ENCODE measurements at regions not wholly inside any gene's neighbourhood (a gene's known extent, or its start where the extent isn't known, plus 50 kb on each side); places are given as distances from the start of the nearest gene placed in this dataset.
"Not testable (repeated sequence)": the region's sequence is repeated elsewhere in the genome, so short reads cannot be mapped to it uniquely, and the experiment has no call there.

DNA sequence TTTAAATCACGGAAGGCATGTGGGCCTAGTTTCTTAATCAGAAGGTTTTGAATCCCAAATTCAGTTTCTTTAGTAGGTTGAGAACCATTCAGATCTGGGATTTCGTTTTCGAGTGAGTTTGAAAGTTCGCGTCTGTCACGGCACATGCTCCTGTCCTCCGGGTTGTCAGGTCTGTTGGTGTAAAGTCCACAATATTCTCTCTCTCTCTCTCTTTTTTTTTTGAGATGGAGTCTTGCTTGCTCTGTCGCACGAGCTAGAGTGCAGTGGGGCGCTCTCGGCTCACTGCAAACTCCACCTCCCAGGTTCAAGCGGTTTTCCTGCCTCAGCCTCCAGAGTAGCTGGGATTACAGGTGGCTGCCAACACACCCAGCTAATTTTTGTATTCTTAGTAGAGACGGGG lies 4390.6 kb upstream of the TPTE start:
- H3K36me3 ChIP-seq; H3K27me3 ChIP-seq; H3K27ac ChIP-seq; H3K4me1 ChIP-seq; DNase-seq; H3K9me3 ChIP-seq (replicated peaks); H3K4me3 ChIP-seq: not testable (repeated sequence)

DNA sequence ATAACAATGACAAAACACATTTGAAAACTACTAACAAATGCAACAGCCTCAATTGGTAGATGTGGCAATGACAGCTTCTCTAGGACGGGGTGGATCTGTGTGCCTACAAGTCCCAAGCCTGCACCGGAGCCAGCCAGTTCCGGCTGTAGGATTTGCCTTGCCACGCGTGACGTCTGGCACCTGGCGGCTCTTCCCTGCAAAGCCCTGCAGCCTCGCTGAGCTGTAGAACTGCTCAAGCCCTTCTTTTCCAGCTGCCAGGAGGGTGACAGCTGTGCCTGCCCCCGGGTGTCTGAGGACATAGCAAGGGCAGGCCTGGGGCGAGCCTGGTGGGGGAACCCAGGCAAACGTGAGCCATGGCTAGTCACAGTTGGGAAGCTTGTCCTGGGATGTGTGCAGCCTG lies 4388.0 kb upstream of the TPTE start:
- not testable (repeated sequence) for H3K4me1 ChIP-seq; H3K27ac ChIP-seq; H3K27me3 ChIP-seq; DNase-seq; H3K36me3 ChIP-seq; H3K9me3 ChIP-seq (replicated peaks); H3K4me3 ChIP-seq

DNA sequence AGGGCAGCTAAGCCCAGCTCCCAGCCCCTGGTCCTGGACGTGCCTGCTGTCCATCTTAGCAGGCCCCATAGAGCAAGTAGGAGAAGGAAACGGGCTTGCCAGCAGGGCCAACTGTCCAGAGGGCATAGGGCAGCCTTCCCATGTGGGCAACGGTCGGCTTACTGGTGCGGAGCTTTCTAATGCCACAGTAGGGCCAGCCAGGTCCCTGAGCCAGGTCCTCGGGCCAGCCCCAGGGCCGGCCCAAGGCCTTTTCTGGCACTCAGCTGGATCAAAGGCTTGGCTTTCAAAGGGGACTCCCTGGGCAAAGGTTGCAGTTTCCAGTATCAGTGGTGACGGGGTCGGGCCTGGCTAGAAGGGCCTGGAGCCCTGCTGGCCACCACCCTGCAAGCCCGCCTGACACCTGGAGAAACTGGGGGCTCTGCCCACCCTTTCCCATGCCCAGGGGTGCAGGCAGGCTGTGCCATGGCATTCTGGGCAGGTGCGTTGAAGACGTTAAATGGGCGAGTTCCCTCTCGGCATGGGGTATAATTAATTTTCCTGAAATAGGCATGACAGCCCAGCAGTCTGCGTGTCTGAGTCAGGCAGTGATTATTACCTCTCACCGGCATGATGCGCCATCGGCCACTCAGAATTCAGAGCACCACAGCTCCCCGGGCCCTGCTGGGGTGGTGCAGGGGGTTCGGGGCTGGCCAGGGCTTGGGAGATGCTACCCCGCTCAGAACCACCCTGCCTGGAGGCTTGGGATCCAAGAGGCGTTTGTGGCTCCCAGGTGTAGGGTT lies 4387.3 kb upstream of the TPTE start:
- not testable (repeated sequence) for H3K4me1 ChIP-seq; H3K27ac ChIP-seq; DNase-seq; H3K36me3 ChIP-seq; H3K4me3 ChIP-seq; H3K9me3 ChIP-seq (replicated peaks); H3K27me3 ChIP-seq

DNA sequence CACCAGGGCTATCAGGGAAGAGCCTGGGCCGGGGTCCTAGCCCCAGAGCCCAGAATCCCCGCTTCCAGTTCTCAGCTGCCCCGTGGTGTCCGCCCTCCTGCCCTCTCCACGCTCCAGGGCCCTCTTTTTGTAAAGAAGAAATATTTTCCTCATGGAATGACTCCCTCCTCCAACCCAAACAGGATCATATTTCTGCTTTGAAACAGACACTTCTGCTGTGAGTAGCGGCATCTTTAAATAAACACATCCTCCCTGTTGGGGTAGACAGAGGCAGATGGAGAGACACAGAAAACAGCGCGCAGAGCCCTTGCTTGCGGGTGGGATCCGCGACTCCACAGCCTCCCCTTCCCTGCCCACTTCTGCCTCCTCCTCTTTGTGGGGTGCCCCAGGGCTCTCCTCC lies 4384.7 kb upstream of the TPTE start:
- not testable (repeated sequence) for H3K4me3 ChIP-seq; H3K36me3 ChIP-seq; H3K9me3 ChIP-seq (replicated peaks); DNase-seq; H3K27me3 ChIP-seq; H3K4me1 ChIP-seq; H3K27ac ChIP-seq

DNA sequence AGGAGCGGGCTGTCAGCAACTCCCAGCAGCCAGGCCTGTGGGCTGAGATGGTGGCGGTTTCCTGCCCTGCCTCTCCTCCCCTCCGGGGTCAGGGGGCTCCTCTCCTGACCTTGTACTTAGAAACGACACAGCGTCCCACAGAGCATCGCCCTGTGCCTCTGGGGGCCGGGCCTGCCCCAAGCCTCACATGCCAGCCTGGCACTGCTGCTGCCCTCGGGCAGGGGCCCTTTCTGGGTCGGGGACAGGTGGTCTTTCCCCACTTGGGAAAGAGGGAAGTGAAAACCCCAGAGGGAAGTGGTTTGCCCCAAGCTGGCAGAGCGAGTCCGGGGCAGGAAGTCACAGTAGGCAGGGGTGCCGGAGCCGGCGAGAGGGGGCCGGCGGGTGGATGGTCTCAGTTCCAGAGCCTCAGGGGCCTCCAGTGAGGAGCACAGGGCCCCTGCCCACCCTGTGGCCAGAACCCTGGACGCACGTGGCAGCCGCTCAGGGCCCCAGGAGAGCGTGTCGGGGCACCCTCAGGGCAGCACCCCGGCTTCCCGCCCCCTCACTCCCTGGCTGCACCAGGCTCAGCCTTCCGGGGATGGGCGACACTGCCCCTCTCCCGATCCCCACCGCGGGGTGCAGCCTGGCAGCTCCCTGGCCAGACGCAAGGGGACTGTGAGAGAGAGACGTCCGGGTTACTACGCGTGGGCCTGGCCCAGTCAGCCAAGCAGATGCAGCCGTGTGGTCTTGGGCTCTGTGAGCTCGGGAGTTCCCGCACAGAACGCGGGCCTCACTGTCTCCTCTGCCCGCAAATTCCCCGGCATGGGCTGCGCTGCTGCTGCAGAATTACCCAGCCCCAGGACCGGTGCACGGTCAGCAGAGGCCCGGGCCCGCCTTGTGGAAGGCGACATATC lies 4382.9 kb upstream of the TPTE start:
- not testable (repeated sequence) for H3K4me1 ChIP-seq; H3K27ac ChIP-seq; DNase-seq; H3K36me3 ChIP-seq; H3K27me3 ChIP-seq; H3K9me3 ChIP-seq (replicated peaks); H3K4me3 ChIP-seq

DNA sequence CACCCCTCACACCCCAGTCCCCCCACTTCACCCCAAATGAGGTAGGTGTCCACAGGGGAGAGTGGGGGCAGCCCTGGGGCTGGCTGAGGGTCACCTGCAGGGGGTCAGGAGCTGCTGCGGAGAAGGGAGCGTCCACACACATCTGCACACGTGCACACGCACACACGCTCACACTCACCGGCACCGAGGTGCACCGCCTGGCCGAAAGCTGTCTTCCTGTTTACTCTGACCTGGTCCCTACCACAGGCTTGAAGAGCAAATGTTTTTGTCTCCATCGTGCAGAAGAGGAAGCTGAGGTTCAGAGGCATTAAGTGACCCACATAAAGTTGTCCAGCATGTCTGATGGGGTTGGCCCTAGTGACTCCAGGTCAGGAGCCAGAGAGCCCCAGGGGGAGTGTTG lies 4382.1 kb upstream of the TPTE start:
- H3K27ac ChIP-seq; H3K9me3 ChIP-seq (replicated peaks); H3K4me3 ChIP-seq; H3K4me1 ChIP-seq; H3K36me3 ChIP-seq; H3K27me3 ChIP-seq; DNase-seq: not testable (repeated sequence)

DNA sequence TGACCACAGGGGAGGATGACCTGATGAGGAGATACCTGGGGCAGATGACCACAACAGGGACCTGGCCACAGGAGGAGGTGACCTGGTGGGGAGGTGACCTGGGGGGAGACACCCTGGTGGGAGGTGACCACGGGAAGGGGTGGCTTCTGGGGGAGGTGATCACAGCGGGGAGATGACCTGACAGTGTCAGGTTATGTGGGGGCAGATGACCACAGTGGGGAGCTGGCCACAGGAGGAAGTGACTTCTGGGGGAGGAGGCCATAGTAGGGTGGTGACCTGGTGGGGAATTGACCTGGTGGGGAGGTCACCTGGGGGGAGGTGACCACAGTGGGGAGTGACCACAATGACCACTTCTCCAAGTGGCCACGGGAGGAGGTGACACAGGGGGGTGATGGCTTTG lies 4381.5 kb upstream of the TPTE start:
- not testable (repeated sequence) for DNase-seq; H3K36me3 ChIP-seq; H3K27ac ChIP-seq; H3K27me3 ChIP-seq; H3K4me1 ChIP-seq; H3K4me3 ChIP-seq; H3K9me3 ChIP-seq (replicated peaks)

DNA sequence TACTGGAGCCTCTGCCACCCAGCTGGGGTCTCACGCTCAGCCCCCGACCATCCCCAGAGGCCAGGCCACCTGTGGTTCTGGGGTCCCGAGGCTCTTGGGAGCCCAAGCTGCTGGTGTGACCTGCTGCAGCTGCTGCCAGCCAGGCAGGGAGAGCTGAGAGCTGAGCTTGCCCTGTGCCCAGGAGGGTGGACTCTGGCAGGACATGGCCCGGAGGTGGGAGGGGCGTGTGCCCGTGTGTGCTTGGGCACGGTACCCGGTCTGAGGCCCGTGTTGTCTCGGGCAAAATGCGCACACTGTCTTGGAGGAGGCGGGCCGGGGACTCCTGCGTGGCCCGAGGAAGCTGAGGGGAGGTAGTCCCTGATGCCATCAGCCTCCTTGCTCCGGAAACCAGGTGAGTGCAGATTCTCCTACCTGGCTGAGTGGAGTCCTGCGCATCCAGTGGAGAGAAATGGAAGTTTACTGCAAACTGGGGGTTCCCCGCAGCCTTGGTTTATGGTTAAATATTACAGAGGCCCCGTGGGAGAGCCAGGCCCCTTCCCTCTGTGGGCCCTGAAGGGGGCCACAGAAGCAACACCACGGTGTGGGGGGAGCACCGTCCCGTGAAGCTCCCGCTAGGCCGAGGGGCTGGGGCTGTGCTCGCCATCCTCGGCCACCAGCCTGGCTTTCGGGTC lies 4380.8 kb upstream of the TPTE start:
- H3K9me3 ChIP-seq (replicated peaks): not testable (repeated sequence)

DNA sequence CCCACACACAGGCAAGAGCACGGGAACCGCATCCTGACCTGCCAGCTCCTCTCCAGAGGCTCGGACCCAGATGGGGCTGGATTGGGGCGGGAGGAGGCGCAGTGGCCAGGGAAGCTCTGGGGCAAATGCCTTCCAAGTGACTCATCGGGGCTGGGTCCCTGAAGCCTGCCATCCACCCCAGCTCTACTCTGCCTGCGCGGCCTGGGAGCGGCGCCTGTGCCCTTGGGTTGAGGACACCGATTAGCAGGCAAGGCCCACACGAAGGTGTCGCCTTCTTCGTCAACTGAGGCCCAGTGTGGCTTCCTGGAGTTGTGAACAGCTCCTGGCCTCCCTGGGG lies 4380.3 kb upstream of the TPTE start:
- not testable (repeated sequence) for H3K4me3 ChIP-seq, DNase-seq, H3K27ac ChIP-seq

More for the DNA sequence above, 4380.8 kb upstream of the TPTE start:
- DNase-seq, H3K4me3 ChIP-seq, H3K36me3 ChIP-seq, H3K27me3 ChIP-seq, H3K27ac ChIP-seq, H3K4me1 ChIP-seq: not testable (repeated sequence)

DNA sequence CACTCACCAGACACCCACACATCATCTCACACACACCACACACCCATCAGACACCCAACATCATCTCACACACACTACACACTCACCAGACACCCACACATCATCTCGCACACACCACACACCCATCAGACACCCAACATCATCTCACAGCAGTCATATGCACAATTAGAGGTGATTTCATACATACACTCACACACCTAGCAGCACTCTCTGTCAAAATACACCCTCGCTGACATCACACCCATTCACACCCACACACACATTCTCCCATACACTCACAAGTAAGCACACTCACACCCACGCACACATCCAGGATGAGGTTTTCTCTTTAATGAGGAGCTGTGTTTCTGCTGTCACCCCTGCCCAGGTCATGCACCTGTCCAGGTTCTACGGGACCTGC lies 4368.2 kb upstream of the TPTE start:
- not testable (repeated sequence) for H3K4me1 ChIP-seq

More for the DNA sequence above, 4380.3 kb upstream of the TPTE start:
- not testable (repeated sequence) for H3K36me3 ChIP-seq; H3K27me3 ChIP-seq; H3K4me1 ChIP-seq; H3K9me3 ChIP-seq (replicated peaks)

DNA sequence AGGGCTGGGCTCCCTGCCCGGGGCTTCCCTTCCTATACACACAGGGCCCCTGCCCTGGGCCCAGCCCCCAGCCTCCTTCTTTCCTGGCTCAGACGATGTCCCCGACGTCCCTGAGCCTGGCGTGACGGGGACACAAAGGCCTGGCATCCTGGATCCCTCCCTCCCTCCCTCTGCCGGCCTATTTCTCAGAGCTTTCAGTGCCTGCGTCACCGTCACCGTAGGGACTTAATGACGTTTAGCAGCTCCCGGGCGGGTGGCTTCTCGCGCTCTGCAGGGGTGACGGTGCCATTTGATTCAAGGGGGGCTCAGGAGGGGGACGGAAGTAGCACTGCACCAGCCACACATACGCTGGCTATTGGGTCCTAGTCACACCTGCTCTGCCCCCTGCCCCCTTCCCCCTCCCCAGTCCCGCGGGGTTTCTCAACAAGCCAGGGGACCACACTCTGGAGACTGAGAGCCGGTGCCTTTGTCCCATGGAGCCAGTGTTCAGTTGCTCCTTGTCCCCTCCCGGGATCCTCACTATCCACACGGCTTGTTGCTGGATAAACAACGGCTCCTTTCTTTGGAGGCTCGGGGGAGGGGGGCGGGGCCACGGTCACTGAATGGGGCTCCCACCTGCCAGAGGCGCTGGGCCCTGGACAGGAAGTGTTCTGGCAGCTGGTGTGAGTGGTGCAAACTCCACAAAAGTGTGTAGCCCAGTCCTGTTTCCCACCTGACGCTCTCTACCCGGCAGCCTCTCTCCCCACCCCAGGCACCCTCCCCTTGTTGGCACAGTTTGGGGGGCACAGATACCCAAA lies 4366.7 kb upstream of the TPTE start:
- H3K4me3 ChIP-seq; H3K36me3 ChIP-seq; H3K27ac ChIP-seq; H3K9me3 ChIP-seq (replicated peaks); H3K27me3 ChIP-seq; H3K4me1 ChIP-seq: not testable (repeated sequence)
- DNase-seq: peak in 1 of 2 experiments; percentile 24

More for the DNA sequence above, 4368.2 kb upstream of the TPTE start:
- not testable (repeated sequence) for DNase-seq; H3K27ac ChIP-seq; H3K27me3 ChIP-seq; H3K4me3 ChIP-seq; H3K9me3 ChIP-seq (replicated peaks); H3K36me3 ChIP-seq

DNA sequence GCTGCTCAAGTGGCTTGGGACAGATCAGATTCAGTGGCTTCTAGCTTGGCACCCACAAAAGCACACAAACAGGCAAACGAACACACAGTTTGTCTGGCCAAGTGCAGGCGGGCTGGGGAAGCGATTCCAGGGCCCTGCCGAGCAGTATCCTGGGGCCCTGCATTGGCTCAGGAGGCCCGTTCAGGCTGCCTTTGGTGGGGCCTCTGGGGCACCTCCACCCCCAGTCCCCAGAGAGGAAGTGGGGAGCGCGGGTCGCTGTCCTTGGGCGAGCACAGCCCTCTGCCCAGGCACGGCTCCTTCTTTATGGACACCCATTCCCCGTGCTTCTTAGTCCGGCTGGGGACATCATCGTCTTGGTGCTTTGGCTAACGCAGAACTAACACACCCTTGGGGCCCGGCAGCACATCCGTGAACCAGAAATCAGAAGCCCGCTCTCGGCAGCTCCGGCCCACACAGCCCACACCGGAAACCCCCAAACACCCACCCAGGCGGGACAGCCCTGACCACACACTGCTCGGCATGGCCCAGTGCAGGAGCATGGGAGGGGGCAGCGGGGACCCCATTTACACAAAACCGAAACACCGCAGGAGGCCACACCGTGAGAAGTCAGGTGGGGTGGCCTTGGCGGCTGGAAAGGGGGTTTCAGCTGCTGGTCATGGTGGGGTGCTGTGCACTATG lies 4364.5 kb upstream of the TPTE start:
- H3K4me1 ChIP-seq; DNase-seq; H3K27me3 ChIP-seq; H3K9me3 ChIP-seq (replicated peaks); H3K36me3 ChIP-seq; H3K4me3 ChIP-seq; H3K27ac ChIP-seq: not testable (repeated sequence)

DNA sequence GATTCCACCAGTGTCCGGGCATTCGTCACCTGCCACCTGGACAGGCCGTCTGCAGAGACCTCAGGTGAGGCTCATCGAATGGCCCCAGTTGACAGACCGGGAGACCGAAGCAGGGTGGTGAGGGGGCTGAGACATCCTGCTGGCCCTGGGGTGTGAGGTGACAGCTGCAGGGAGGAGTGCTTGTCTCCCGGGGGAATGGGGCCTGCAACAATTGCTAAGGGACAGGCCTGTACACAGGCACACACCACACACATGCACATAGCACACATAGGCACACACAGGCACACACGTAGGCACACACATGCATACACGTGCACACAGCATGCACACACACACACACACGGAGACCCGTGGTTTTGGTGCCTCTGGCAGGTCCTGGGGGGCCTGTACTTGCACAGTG lies 4363.9 kb upstream of the TPTE start:
- not testable (repeated sequence) for DNase-seq; H3K4me3 ChIP-seq; H3K27ac ChIP-seq; H3K4me1 ChIP-seq; H3K36me3 ChIP-seq; H3K9me3 ChIP-seq (replicated peaks); H3K27me3 ChIP-seq

DNA sequence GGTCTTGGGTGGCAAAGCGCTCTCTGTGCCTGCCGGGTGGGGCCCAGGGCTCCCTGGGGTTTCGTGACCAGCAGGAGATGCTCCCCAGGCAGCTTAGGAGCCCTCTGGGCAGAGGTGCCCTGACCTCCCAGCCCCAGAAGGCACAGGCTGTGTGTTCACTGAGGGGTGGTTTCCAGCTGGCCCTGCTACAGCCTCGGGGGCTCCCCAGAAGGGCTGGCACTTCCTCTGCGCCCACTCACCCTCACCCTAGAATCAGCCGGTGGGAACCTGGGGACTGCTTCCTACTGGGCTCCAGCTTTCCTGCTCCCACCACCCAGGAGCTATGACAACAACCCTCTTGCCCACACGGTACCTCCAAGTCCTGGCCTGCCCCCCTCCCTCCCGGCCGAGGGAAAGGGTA lies 4363.2 kb upstream of the TPTE start:
- DNase-seq; H3K36me3 ChIP-seq; H3K27me3 ChIP-seq; H3K27ac ChIP-seq; H3K4me1 ChIP-seq; H3K4me3 ChIP-seq; H3K9me3 ChIP-seq (replicated peaks): not testable (repeated sequence)
